MM.1S (cell line): ENCODE measurements at regions not wholly inside any gene's neighbourhood (a gene's known extent, or its start where the extent isn't known, plus 50 kb on each side); places are given as distances from the start of the nearest gene placed in this dataset.

Experiments used
- CTCF ChIP-seq: fragments of 300-600 bp; sonication (generic); IDR thresholded peaks from 2 replicates; pipeline ENCODE4 v1.5.1; 2016; ENCODE audit warnings: antibody characterized with exemption, low read length, mixed read lengths
- EZH2phosphoT487 ChIP-seq: fragments of 300-600 bp; sonication (generic); IDR thresholded peaks from 2 replicates; pipeline ENCODE4 v1.6.1; 2018; ENCODE audit warnings: antibody characterized with exemption, low read length

- TF ChIP-seq CTCF (no peak), EZH2phosphoT487 (no peak)
Measured at GRCh38 chr4:97374526-97374925, 768.8 kb downstream of the STPG2 start.
